IMR-90 (cell line): ENCODE measurements at regions not wholly inside any gene's neighbourhood (a gene's known extent, or its start where the extent isn't known, plus 50 kb on each side); places are given as distances from the start of the nearest gene placed in this dataset.

Experiments used
- BHLHE40 ChIP-seq: fragments of 150-350 bp; IDR thresholded peaks from 2 replicates; pipeline ENCODE4 v1.6.1; 2016; ENCODE audit warnings: mild to moderate bottlenecking, low read depth, low read length
- CEBPB ChIP-seq: IDR thresholded peaks from 2 replicates; pipeline ENCODE4 v1.6.1; 2012; ENCODE audit warnings: low read depth, low read length, improper control_type of control experiment
- CTCF ChIP-seq: conservative IDR thresholded peaks from 2 replicates; pipeline ENCODE4 v1.5.1; 2012; ENCODE audit warnings: mild to moderate bottlenecking, low read depth, low read length, improper control_type of control experiment
- ELK1 ChIP-seq: fragments of 150-350 bp; IDR thresholded peaks from 2 replicates; pipeline ENCODE4 v1.6.1; 2016; ENCODE audit warnings: low read depth, mild to moderate bottlenecking, low read length, moderate library complexity, borderline replicate concordance
- FOS ChIP-seq: fragments of 150-350 bp; IDR thresholded peaks from 2 replicates; pipeline ENCODE4 v1.6.1; 2016; ENCODE audit warnings: low read depth, low read length
- MAFK ChIP-seq: IDR thresholded peaks from 2 replicates; pipeline ENCODE4 v1.6.1; 2012; ENCODE audit warnings: low read depth, low read length, improper control_type of control experiment
- MAZ ChIP-seq: IDR thresholded peaks from 2 replicates; pipeline ENCODE4 v1.6.1; 2012; ENCODE audit warnings: low read depth, mild to moderate bottlenecking, low read length, improper control_type of control experiment, moderate library complexity, borderline replicate concordance
- MXI1 ChIP-seq: IDR thresholded peaks from 2 replicates; pipeline ENCODE4 v1.6.1; 2012; ENCODE audit warnings: low read depth, mild to moderate bottlenecking, low read length, moderate library complexity, borderline replicate concordance
- NFE2L2 ChIP-seq: fragments of 150-350 bp; IDR thresholded peaks from 2 replicates; pipeline ENCODE4 v1.6.1; 2016; ENCODE audit warnings: low read depth, mild to moderate bottlenecking, low read length
- POLR2A ChIP-seq: IDR thresholded peaks from 2 replicates; pipeline ENCODE4 v1.6.1; 2012; ENCODE audit warnings: mild to moderate bottlenecking, low read depth, low read length
- RAD21 ChIP-seq: IDR thresholded peaks from 2 replicates; pipeline ENCODE4 v1.6.1; 2012; ENCODE audit warnings: low read length, improper control_type of control experiment
- SMC3 ChIP-seq: fragments of 150-350 bp; IDR thresholded peaks from 2 replicates; pipeline ENCODE4 v1.6.1; 2016; ENCODE audit warnings: low read depth, mild to moderate bottlenecking, antibody characterized with exemption, low read length, moderate library complexity
- USF2 ChIP-seq: fragments of 150-350 bp; IDR thresholded peaks from 2 replicates; pipeline ENCODE4 v1.6.1; 2017; ENCODE audit warnings: mild to moderate bottlenecking, antibody characterized with exemption, low read length, low read depth

- no peak for TF ChIP-seq CTCF
- no peak for TF ChIP-seq SMC3
- TF ChIP-seq RAD21 = no peak
- TF ChIP-seq NFE2L2 = no peak
- no peak for TF ChIP-seq POLR2A
- no peak for TF ChIP-seq USF2
- TF ChIP-seq BHLHE40 = no peak
- no peak for TF ChIP-seq ELK1
- no peak for TF ChIP-seq FOS
- TF ChIP-seq CEBPB = no peak
- TF ChIP-seq MXI1 = no peak
- no peak for TF ChIP-seq MAFK
- no peak for TF ChIP-seq MAZ
Observed at GRCh38 chr10:113357681-113358300, 195.1 kb upstream of the HABP2 start.
